HG03066 (cell line): ENCODE measurements at regions not wholly inside any gene's neighbourhood (a gene's known extent, or its start where the extent isn't known, plus 50 kb on each side); places are given as distances from the start of the nearest gene placed in this dataset.

Experiments
- ATAC-seq: cut with Tn5 transposase; IDR thresholded peaks from one replicate; pipeline ENCODE4 v1.9.1; 2021; ENCODE audit warnings: low read depth; ENCODE audit not compliant: unreplicated experiment

DNA sequence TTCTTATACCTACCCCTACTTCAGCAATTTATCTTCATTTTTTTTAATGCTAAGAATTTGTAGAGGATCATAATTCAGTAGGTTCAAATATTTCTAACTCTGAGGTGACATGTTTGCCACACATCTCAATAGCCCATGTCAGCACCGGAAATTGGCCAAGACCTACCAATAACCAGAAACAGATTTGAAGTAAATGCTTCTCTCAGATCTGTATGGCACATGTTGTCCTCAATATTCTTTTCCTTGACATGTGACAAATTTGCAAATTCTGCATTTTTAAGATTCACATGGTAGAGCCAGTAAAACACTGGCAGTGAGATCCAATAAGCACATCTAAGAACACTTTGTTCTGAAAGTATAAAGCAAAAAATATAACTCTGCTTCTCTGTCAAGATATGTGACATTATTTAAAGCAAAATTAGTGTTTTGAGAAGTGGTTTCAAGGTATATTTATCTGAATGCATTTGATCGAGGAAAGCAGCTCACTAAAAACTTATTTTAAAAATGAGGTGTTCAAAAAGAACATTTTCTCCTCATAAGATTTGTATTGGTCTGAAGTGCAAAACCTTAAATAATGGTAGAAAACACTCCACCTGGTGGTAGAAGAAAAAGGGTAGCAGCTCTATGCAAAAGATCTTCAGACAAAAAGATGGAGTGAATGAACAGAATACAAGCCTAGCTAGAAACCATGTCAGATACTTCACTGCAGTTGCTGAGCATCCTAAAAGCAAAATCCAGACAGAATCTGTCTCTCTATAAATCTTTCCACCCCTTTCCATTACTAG lies 513.8 kb upstream of the FAM241A start:
- ATAC-seq = no peak

DNA sequence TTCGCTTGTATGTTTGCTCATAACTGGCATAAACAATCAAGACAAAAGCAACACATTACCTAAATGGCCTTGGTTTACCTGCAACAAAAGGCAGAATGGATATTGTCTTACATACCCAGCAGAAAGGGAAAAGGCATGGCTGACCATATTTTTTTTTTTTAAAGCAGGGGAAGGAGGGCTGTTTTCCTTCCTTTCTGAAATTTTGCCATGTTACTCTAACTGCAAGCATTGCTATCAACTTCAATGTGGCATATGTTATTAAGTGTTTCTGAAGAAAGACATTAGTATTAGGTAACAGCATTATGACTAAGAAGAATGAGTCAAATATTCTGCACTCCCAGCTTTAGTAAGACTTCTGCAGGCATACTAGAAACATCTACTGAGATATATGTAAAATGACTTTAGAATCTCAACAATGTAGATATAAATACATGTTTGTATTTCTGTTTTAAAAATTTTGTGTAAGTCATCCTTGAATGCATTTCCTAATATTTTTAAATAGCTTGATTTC lies 512.6 kb upstream of the FAM241A start:
- no peak for ATAC-seq

- no peak for ATAC-seq
Observed at GRCh38 chr4:111633663-111634266, 511.5 kb upstream of the FAM241A start.

DNA sequence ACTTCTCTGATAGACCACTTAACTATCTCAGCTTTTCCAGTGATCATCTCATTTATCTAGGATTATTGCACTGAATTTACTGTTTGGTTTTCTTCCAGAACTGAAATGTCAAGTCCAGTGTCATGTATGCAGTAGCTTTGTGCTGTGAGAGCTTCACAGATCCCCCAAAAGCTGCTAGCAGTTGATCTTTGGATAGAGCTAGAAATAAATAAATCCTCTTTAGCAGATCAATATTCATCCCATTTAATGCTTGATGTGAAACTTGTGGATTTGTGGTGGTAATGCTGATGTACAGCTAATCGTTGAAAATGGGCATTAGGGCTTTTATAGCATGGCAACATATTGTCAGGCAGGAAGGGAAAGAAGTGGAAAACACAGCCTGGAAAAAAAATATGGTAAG lies 509.6 kb upstream of the FAM241A start:
- ATAC-seq = no peak

GRCh38 chr4:111636961-111637585 lies 508.2 kb upstream of the FAM241A start:
- no peak for ATAC-seq

- ATAC-seq = no peak
Observed at GRCh38 chr4:111639120-111639690, 506.0 kb upstream of the FAM241A start.

- ATAC-seq = no peak
Observed at GRCh38 chr4:111639876-111640275, 505.4 kb upstream of the FAM241A start.

DNA sequence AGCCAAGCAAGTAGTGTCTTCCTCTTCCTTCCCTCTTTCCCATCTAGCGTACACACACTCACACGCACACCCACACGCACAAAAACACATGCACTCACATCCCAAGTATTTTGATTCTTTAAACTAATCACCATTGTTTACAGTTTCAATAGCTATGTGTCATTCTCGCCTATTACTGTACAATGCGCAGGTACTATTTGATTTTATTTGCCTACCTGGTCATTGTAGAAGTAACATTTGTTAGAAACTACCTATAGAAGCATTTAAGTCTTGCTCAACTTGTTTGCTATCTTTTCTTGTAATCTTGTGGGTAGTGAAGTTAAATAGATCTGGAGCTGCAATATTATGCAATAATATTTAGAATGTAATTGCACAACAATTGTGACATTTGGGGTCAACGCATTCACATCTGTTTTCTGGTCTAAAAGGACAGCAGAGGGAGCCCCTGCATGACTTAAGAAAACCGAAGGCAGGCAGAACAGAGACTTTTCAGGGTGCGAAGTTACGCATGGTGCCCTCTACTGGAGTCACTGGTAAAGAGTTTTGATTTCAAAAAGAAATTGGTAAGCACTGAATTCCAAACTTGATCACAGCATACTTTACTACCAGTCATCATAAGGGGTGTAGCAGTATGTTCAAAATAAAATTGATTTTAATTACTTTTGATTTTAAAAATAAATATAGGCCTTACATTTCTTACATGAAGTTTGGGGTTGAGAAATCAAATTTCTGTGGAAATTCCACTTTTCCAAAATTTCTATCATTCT lies 503.3 kb upstream of the FAM241A start:
- peak; percentile 87 for ATAC-seq

GRCh38 chr4:111648056-111648455 lies 497.2 kb upstream of the FAM241A start:
- no peak for ATAC-seq

GRCh38 chr4:111649308-111649707 lies 495.9 kb upstream of the FAM241A start:
- ATAC-seq = no peak

- ATAC-seq = no peak
Observed at GRCh38 chr4:111650146-111650545, 495.1 kb upstream of the FAM241A start.

- ATAC-seq = no peak
Observed at GRCh38 chr4:111650674-111651086, 494.6 kb upstream of the FAM241A start.

DNA sequence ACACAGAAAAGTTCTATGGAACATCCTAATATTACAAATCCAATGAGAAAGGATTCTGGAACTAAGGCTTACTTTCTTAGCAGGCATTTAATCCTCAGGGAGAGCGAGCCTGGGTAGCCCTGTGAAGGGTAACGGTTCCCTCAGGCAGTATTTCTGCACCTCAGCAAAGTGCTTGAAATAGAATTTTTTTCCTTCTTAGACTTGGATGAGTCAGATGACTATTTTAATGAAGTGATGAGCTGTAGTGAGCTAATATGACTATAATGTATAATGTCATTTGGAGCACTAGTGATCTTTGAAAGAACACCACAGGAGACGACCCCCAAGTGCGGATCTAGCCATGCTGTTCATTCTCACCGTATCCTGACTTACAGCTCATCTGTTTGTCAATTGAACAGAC lies 493.0 kb upstream of the FAM241A start:
- ATAC-seq = no peak

- no peak for ATAC-seq
Observed at GRCh38 chr4:111652986-111653385, 492.3 kb upstream of the FAM241A start.

- no peak for ATAC-seq
Observed at GRCh38 chr4:111662496-111662895, 482.8 kb upstream of the FAM241A start.

- no peak for ATAC-seq
Observed at GRCh38 chr4:111664308-111664945, 480.8 kb upstream of the FAM241A start.

DNA sequence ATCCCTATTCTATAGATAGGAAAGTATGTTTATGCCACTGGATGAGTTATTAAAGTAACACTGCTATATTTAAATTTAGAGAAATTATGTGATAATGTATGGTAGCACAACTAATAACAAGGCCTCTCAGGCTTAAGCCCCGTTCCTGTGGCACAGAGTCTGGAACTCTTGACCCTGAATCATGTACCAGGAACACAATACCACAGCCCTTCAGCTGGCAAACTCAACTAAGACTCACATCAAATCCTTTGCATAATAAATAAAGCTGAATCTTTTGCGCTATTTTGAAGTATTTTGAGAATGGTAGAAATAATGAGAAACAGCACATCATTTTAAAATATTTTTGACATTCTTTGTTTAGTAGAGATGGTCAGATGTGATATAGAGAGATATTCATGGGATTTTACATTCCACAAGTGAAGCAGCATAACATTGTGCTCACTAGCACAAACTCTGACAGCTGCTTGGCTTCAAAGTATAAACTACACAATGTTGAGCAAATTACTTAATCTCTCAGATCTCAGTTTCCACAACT lies 478.4 kb upstream of the FAM241A start:
- no peak for ATAC-seq

GRCh38 chr4:111671756-111672155 lies 473.5 kb upstream of the FAM241A start:
- ATAC-seq = no peak

DNA sequence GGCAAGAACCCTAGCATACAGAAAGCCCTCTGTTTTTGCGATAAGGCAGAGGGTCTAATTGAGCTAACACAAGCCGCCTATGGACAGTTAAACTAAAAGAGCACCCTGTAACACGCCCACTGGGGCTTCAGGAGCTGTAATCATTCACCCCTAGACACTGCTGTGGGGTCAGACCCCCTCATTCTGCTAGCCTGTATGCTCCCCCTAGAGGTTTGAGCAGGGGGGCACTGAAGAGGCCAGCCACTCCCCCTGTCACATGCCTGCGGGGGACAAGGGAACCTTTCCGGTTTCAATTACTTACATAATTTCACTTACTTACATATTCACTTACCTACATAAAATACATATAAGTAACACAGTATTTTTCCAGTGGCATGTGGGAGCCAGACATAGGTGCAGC lies 469.5 kb upstream of the FAM241A start:
- no peak for ATAC-seq

- no peak for ATAC-seq
Observed at GRCh38 chr4:111676533-111676932, 468.7 kb upstream of the FAM241A start.
